ENCODE measurements at regions not wholly inside any gene's neighbourhood (a gene's known extent, or its start where the extent isn't known, plus 50 kb on each side); places are given as distances from the start of the nearest gene placed in this dataset.
"Not testable (repeated sequence)": the region's sequence is repeated elsewhere in the genome, so short reads cannot be mapped to it uniquely, and the experiment has no call there.

DNA sequence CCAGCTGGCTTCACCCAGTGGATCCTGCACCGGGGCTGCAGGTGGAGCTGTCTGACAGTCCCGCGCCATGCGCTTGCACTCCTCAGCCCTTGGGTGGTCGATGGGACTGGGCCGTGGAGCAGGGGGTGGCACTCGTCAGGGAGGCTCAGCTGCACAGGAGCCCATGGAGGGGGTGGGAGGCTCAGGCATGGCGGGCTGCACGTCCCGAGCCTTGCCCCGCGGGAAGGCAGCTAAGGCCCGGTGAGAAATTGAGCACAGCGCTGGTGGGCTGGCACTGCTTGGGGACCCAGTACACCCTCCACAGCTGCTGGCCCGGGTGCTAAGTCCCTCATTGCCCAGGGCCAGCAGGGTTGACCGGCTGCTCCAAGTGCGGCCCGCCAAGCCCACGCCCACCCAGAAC is 97.0 kb upstream of the GPR6 start:
- TF ChIP-seq EZH2phosphoT487 (IDR thresholded peaks at IDR 0.05; ENCODE audit: unreplicated experiment): not testable (repeated sequence)
- TF ChIP-seq, protein P1, sequence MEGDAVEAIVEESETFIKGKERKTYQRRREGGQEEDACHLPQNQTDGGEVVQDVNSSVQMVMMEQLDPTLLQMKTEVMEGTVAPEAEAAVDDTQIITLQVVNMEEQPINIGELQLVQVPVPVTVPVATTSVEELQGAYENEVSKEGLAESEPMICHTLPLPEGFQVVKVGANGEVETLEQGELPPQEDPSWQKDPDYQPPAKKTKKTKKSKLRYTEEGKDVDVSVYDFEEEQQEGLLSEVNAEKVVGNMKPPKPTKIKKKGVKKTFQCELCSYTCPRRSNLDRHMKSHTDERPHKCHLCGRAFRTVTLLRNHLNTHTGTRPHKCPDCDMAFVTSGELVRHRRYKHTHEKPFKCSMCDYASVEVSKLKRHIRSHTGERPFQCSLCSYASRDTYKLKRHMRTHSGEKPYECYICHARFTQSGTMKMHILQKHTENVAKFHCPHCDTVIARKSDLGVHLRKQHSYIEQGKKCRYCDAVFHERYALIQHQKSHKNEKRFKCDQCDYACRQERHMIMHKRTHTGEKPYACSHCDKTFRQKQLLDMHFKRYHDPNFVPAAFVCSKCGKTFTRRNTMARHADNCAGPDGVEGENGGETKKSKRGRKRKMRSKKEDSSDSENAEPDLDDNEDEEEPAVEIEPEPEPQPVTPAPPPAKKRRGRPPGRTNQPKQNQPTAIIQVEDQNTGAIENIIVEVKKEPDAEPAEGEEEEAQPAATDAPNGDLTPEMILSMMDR (conservative IDR thresholded peaks at IDR 0.05; ENCODE audit: low read depth in 2 of 2): not testable (repeated sequence)

Measured in GM23338 (cell line).